IMR-90 (cell line): ENCODE measurements at regions not wholly inside any gene's neighbourhood (a gene's known extent, or its start where the extent isn't known, plus 50 kb on each side); places are given as distances from the start of the nearest gene placed in this dataset.

ENCODE experiments used
- ATAC-seq: fragments of 200-7000 bp; cut with Tn5 transposase; 2 replicates; pipeline ENCODE4 v1.9.1; 2020; ENCODE audit warnings: low read depth, mild to moderate bottlenecking, moderate library complexity
- BruUV-seq: library from RNA; stranded (reverse); fragments of 400-500 nt; replicated peaks from 2 replicates; lab custom pipeline; 2021; lab: Mats Ljungman, UMichigan
- CTCF ChIA-PET: fragments of 300-600 bp; formaldehyde crosslinking; extraction: SDS; loops from one replicate; lab custom pipeline; 2021; ENCODE audit warnings: antibody characterized with exemption; lab: Yijun Ruan, JAX
- POLR2A ChIA-PET: fragments of 300-600 bp; sonication (Branson Sonifier 250); formaldehyde crosslinking; loops from one replicate; lab custom pipeline; 2022; ENCODE audit warnings: antibody characterized with exemption; ENCODE audit not compliant: unreplicated experiment; lab: Charles Lee
- DNase-seq: peaks from one replicate; pipeline ENCODE4 v3.0.0; 2013
- H2AFZ ChIP-seq: replicated peaks from 2 replicates; pipeline ENCODE3; 2013; ENCODE audit warnings: low read length, mild to moderate bottlenecking; ENCODE audit not compliant: poor library complexity
- H2AK5ac ChIP-seq: 2 replicates; pipeline ENCODE4 v1.6.1; 2013; ENCODE audit warnings: low read depth, low read length, inconsistent platforms
- H2AK9ac ChIP-seq: replicated peaks from 2 replicates; pipeline ENCODE3; 2013; ENCODE audit warnings: mild to moderate bottlenecking, low read depth, low read length, moderate library complexity; ENCODE audit not compliant: poor library complexity
- H2BK120ac ChIP-seq: 2 replicates; pipeline ENCODE4 v1.6.1; 2013; ENCODE audit warnings: low read depth, low read length, inconsistent platforms
- H2BK15ac ChIP-seq: 3 replicates; pipeline ENCODE4 v1.6.1; 2013; ENCODE audit warnings: low read depth, low read length, inconsistent platforms
- H2BK20ac ChIP-seq: 2 replicates; pipeline ENCODE4 v1.6.1; 2013; ENCODE audit warnings: low read depth, mild to moderate bottlenecking, inconsistent platforms, low read length, moderate library complexity
- H2BK5ac ChIP-seq: 2 replicates; pipeline ENCODE4 v1.6.1; 2013; ENCODE audit warnings: mild to moderate bottlenecking, low read depth, low read length, inconsistent platforms; ENCODE audit not compliant: poor library complexity, severe bottlenecking
- H3K14ac ChIP-seq: replicated peaks from 2 replicates; pipeline ENCODE4 v1.6.1; 2013; ENCODE audit warnings: low read depth, low read length, inconsistent platforms
- H3K18ac ChIP-seq: 2 replicates; pipeline ENCODE4 v1.6.1; 2013; ENCODE audit warnings: low read depth, low read length, control low read depth
- H3K23ac ChIP-seq: 2 replicates; pipeline ENCODE4 v1.6.1; 2013; ENCODE audit warnings: low read depth, low read length, inconsistent platforms
- H3K27ac ChIP-seq: 2 replicates; pipeline ENCODE4 v1.5.1; 2013; ENCODE audit warnings: mild to moderate bottlenecking, control low read depth, low read length; ENCODE audit not compliant: insufficient read depth
- H3K27me3 ChIP-seq: 2 replicates; pipeline ENCODE4 v1.6.1; 2013; ENCODE audit warnings: low read length; ENCODE audit not compliant: control insufficient read depth, insufficient read depth
- H3K36me3 ChIP-seq: 2 replicates; pipeline ENCODE4 v1.6.1; 2013; ENCODE audit warnings: low read length, mixed read lengths; ENCODE audit not compliant: control insufficient read depth, insufficient read depth
- H3K4ac ChIP-seq: 2 replicates; pipeline ENCODE4 v1.6.1; 2013; ENCODE audit warnings: low read depth, low read length, inconsistent platforms
- H3K4me1 ChIP-seq: 2 replicates; pipeline ENCODE4 v1.6.1; 2013; ENCODE audit warnings: low read length, mixed read lengths; ENCODE audit not compliant: control insufficient read depth, insufficient read depth
- H3K4me2 ChIP-seq: 2 replicates; pipeline ENCODE4 v1.6.1; 2013; ENCODE audit warnings: low read depth, mild to moderate bottlenecking, control low read depth, low read length, moderate library complexity
- H3K4me3 ChIP-seq: 2 replicates; pipeline ENCODE4 v1.5.1; 2013; ENCODE audit warnings: low read depth, mild to moderate bottlenecking, control low read depth, low read length, moderate library complexity; ENCODE audit not compliant: insufficient read depth
- H3K56ac ChIP-seq: 2 replicates; pipeline ENCODE4 v1.6.1; 2013; ENCODE audit warnings: low read length, inconsistent platforms; ENCODE audit not compliant: insufficient read depth; ENCODE audit errors: extremely low read depth
- H3K79me1 ChIP-seq, 2 experiments: 2 replicates each; pipeline ENCODE4 v1.6.1; 2013; ENCODE audit warnings: low read length in 2 of 2, inconsistent platforms in 1 of 2, low read depth in 1 of 2
- H3K9ac ChIP-seq: 2 replicates; pipeline ENCODE4 v1.6.1; 2013; ENCODE audit warnings: low read depth, low read length, control low read depth
- H3K9me1 ChIP-seq: 2 replicates; pipeline ENCODE4 v1.6.1; 2013; ENCODE audit warnings: low read length, inconsistent platforms; ENCODE audit not compliant: insufficient read depth
- H3K9me3 ChIP-seq: 2 replicates; pipeline ENCODE4 v1.6.1; 2013; ENCODE audit warnings: low read length; ENCODE audit not compliant: control insufficient read depth, insufficient read depth
- H4K20me1 ChIP-seq: 2 replicates; pipeline ENCODE4 v1.6.1; 2013; ENCODE audit warnings: low read length, inconsistent platforms; ENCODE audit not compliant: insufficient read depth
- H4K5ac ChIP-seq: 2 replicates; pipeline ENCODE4 v1.6.1; 2013; ENCODE audit warnings: mild to moderate bottlenecking, low read depth, low read length, control low read depth
- H4K8ac ChIP-seq, 2 experiments: 2 replicates each; pipeline ENCODE4 v1.6.1; 2013; ENCODE audit warnings: low read depth in 2 of 2, low read length in 2 of 2, control low read depth in 1 of 2, inconsistent platforms in 1 of 2
- H4K91ac ChIP-seq: 2 replicates; pipeline ENCODE4 v1.6.1; 2013; ENCODE audit warnings: low read depth, low read length, inconsistent platforms; ENCODE audit not compliant: insufficient read depth
- BHLHE40 ChIP-seq: fragments of 150-350 bp; IDR thresholded peaks from 2 replicates; pipeline ENCODE4 v1.6.1; 2016; ENCODE audit warnings: mild to moderate bottlenecking, low read depth, low read length
- CEBPB ChIP-seq: IDR thresholded peaks from 2 replicates; pipeline ENCODE4 v1.6.1; 2012; ENCODE audit warnings: low read depth, low read length, improper control_type of control experiment
- CHD1 ChIP-seq: IDR thresholded peaks from 2 replicates; pipeline ENCODE4 v1.6.1; 2012; ENCODE audit warnings: low read depth, low read length, improper control_type of control experiment
- CTCF ChIP-seq: conservative IDR thresholded peaks from 2 replicates; pipeline ENCODE4 v1.5.1; 2012; ENCODE audit warnings: mild to moderate bottlenecking, low read depth, low read length, improper control_type of control experiment
- ELK1 ChIP-seq: fragments of 150-350 bp; IDR thresholded peaks from 2 replicates; pipeline ENCODE4 v1.6.1; 2016; ENCODE audit warnings: low read depth, mild to moderate bottlenecking, low read length, moderate library complexity, borderline replicate concordance
- FOS ChIP-seq: fragments of 150-350 bp; IDR thresholded peaks from 2 replicates; pipeline ENCODE4 v1.6.1; 2016; ENCODE audit warnings: low read depth, low read length
- MAZ ChIP-seq: IDR thresholded peaks from 2 replicates; pipeline ENCODE4 v1.6.1; 2012; ENCODE audit warnings: low read depth, mild to moderate bottlenecking, low read length, improper control_type of control experiment, moderate library complexity, borderline replicate concordance
- MXI1 ChIP-seq: IDR thresholded peaks from 2 replicates; pipeline ENCODE4 v1.6.1; 2012; ENCODE audit warnings: low read depth, mild to moderate bottlenecking, low read length, moderate library complexity, borderline replicate concordance
- POLR2A ChIP-seq: IDR thresholded peaks from 2 replicates; pipeline ENCODE4 v1.6.1; 2012; ENCODE audit warnings: mild to moderate bottlenecking, low read depth, low read length
- RAD21 ChIP-seq: IDR thresholded peaks from 2 replicates; pipeline ENCODE4 v1.6.1; 2012; ENCODE audit warnings: low read length, improper control_type of control experiment
- RFX5 ChIP-seq: IDR thresholded peaks from 2 replicates; pipeline ENCODE4 v1.8.0; 2012; ENCODE audit warnings: low read depth, mild to moderate bottlenecking, low read length, moderate library complexity
- SMC3 ChIP-seq: fragments of 150-350 bp; IDR thresholded peaks from 2 replicates; pipeline ENCODE4 v1.6.1; 2016; ENCODE audit warnings: low read depth, mild to moderate bottlenecking, antibody characterized with exemption, low read length, moderate library complexity
- USF2 ChIP-seq: fragments of 150-350 bp; IDR thresholded peaks from 2 replicates; pipeline ENCODE4 v1.6.1; 2017; ENCODE audit warnings: mild to moderate bottlenecking, antibody characterized with exemption, low read length, low read depth
- WGBS, 2 experiments: methylation state at CpG; one replicate each; pipeline versions ENCODE4 v1.1.5 to v1.1.7; 2013; ENCODE audit warnings: missing lambda C conversion rate in 2 of 2; ENCODE audit not compliant: insufficient read length in 1 of 2; ENCODE audit errors: extremely low coverage in 2 of 2; 5-methylcytosine and 5-hydroxymethylcytosine counted together
- dilution Hi-C: fragments of 300-500 bp; cut with HindIII; formaldehyde crosslinking; loops from one replicate; pipeline ENCODE4 v1.14.3; 2018; ENCODE audit warnings: low sequenced_read_pairs; ENCODE audit not compliant: unreplicated experiment
- in situ Hi-C: fragments of 300-500 bp; cut with MboI; formaldehyde crosslinking; loops from 3 replicates; pipeline ENCODE4 v1.14.3; 2019; ENCODE audit warnings: low sequenced_read_pairs, inconsistent platforms, mixed read lengths
- intact Hi-C: fragments of 100-400 bp; cut with micrococcal nuclease; formaldehyde crosslinking; loops from 2 replicates; pipeline ENCODE4 v1.10.0; 2022

GRCh38 chr1:168966217-168966616 is 140.3 kb upstream of the ATP1B1 start:
- no peak overlapping the region for H3K56ac ChIP-seq
- no peak overlapping the region for H4K91ac ChIP-seq
- POLR2A ChIA-PET: no interaction called here
- H3K36me3 ChIP-seq: no peaks in the 10 kb centered on the region
- H2BK5ac ChIP-seq: no peak overlapping the region
- BruUV-seq: no TSS peak
- H3K14ac ChIP-seq: no peak overlapping the region
- dilution Hi-C loops (no loop called here), intact Hi-C loops (no loop called here), in situ Hi-C loops (no loop called here)
- no peak overlapping the region for H2BK20ac ChIP-seq
- H3K18ac ChIP-seq: no peak overlapping the region
- no peaks in the 10 kb centered on the region for H4K20me1 ChIP-seq
- DNase-seq (no peak), ATAC-seq (no peak)
- no CpG with 5 or more reads among the region's 2 CpGs for WGBS, 2 experiments
- no peak overlapping the region for H3K4me3 ChIP-seq
- H3K9me1 ChIP-seq: no peaks in the 10 kb centered on the region
- H3K9ac ChIP-seq: no peak overlapping the region
- no peaks in the 10 kb centered on the region for H3K79me1 ChIP-seq
- H2AFZ ChIP-seq: no peak overlapping the region
- TF ChIP-seq CTCF (no peak), CHD1 (no peak), MXI1 (no peak), POLR2A (no peak), SMC3 (no peak), RFX5 (no peak), CEBPB (no peak), MAZ (no peak), RAD21 (no peak), BHLHE40 (no peak), ELK1 (no peak), USF2 (no peak), FOS (no peak)
- H3K4ac ChIP-seq: no peak overlapping the region
- CTCF ChIA-PET: interaction anchor here (0.7 kb wide), 1 partner anchor 249 kb away, joined by 3 read pairs; no protein-coding TSS in a partner anchor
- H3K9me3 ChIP-seq: no peaks in the 10 kb centered on the region
- H2BK15ac ChIP-seq: no peak overlapping the region
- no peaks in the 10 kb centered on the region for H3K27me3 ChIP-seq
- H2AK9ac ChIP-seq: no peak overlapping the region
- H3K4me2 ChIP-seq: no peak overlapping the region
- no peak overlapping the region for H2BK120ac ChIP-seq
- no peak overlapping the region for H3K27ac ChIP-seq
- no peaks in the 10 kb centered on the region for H3K4me1 ChIP-seq
- H2AK5ac ChIP-seq: no peak overlapping the region
- no peak overlapping the region for H4K5ac ChIP-seq
- H4K8ac ChIP-seq: no peak overlapping the region
- no peak overlapping the region for H3K23ac ChIP-seq
